ENCODE measurements at regions not wholly inside any gene's neighbourhood (a gene's known extent, or its start where the extent isn't known, plus 50 kb on each side); places are given as distances from the start of the nearest gene placed in this dataset.

DNA sequence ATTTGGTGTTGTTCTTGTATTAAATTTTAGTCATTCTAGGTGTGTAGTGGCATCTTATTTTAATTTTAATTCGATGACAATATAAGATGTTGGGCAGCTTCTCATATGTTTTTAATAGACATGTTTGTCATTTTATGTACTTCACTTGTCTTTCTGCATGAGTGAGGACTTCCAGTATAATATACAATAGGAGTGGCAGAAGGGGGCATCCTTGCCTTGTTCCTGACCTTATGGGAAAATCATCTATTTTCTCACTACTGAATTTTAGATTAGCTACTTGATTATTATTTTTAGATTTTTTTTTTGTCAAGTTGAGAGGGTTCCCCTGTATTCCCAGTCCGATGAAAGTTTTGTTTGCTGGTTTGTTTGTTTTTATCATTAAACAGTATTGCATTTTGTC is 495.2 kb upstream of the GRM3 start:
- no peak overlapping the region for H3K27ac Mint-ChIP-seq
- peaks cover 20% of the 10 kb centered on the region for H3K9me3 Mint-ChIP-seq
- no peak for DNase-seq
- ChIA-PET POLR2A (no interaction called here), CTCF (no interaction called here)
- H3K4me3 ChIP-seq (ENCODE audit: low read length): no peak overlapping the region
- no peaks in the 10 kb centered on the region for H3K27me3 Mint-ChIP-seq
- H3K4me3 Mint-ChIP-seq: no peak overlapping the region
- no peaks in the 10 kb centered on the region for H3K4me1 Mint-ChIP-seq (ENCODE audit: low read depth)
- peaks cover 3 to 4% of the 10 kb centered on the region in 2 experiments for H3K9me3 ChIP-seq (ENCODE audit: control insufficient read depth in 1 of 2, insufficient read depth in 1 of 2, low read length in 2 of 2)
- TF ChIP-seq, protein P1, sequence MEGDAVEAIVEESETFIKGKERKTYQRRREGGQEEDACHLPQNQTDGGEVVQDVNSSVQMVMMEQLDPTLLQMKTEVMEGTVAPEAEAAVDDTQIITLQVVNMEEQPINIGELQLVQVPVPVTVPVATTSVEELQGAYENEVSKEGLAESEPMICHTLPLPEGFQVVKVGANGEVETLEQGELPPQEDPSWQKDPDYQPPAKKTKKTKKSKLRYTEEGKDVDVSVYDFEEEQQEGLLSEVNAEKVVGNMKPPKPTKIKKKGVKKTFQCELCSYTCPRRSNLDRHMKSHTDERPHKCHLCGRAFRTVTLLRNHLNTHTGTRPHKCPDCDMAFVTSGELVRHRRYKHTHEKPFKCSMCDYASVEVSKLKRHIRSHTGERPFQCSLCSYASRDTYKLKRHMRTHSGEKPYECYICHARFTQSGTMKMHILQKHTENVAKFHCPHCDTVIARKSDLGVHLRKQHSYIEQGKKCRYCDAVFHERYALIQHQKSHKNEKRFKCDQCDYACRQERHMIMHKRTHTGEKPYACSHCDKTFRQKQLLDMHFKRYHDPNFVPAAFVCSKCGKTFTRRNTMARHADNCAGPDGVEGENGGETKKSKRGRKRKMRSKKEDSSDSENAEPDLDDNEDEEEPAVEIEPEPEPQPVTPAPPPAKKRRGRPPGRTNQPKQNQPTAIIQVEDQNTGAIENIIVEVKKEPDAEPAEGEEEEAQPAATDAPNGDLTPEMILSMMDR (IDR thresholded peaks at IDR 0.05): no peak
- H3K27me3 ChIP-seq (ENCODE audit: control insufficient read depth in 1 of 2, insufficient read depth in 2 of 2, low read length in 2 of 2): no peaks in the 10 kb centered on the region
- intact Hi-C loops (cut with DNase I, micrococcal nuclease): no loop called here
- no peak overlapping the region for H3K27ac ChIP-seq (ENCODE audit: low read depth in 1 of 2, low read length in 2 of 2)
- H3K36me3 Mint-ChIP-seq (ENCODE audit: low read depth): no peaks in the 10 kb centered on the region
- ATAC-seq (ENCODE audit: poor library complexity): no peak
- no peaks in the 10 kb centered on the region for H3K4me1 ChIP-seq (ENCODE audit: insufficient read depth, low read length)
- H3K36me3 ChIP-seq (ENCODE audit: insufficient read depth, low read length): no peaks in the 10 kb centered on the region

DNA sequence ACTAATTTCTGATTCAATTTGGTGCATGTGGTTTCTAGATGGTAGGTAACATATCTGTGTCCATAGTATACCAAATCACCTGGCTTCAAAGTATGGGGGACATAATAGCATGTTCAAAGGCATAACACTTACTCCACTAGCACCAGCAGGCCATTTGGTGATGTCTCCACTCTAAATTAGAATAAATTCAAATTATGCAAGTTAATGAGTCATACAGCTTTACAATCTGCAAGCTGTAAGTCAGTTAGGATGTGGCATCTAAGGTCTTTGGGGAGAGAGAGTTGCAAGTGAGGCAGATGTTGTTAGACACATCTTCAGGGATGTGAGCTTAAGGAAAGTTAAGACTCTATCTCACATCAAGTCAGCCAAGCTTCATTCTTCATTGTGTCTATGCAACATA is 506.4 kb upstream of the GRM3 start:
- TF ChIP-seq, protein P1 (IDR thresholded peaks at IDR 0.05): no peak
- no peak for ATAC-seq (ENCODE audit: poor library complexity)

DNA sequence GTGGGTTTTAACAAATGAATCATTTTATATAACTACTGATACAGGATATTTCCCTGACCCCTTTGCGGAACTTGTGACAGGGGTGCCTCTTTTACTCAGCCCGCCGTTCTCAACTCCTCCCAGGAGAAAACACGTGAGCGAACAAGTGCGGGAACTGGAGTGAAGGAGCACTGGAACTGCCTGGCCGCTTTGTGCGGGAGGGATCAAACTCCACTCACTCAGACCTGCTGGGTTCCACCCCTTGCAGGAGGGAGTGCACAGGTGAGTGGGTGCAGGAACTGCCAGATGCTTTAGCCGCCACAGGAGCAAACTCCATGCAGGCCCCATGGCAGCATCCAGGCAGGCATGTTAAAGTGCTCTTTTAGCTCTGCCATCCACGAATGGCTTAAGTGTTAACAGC is 513.4 kb upstream of the GRM3 start:
- no peak overlapping the region for H3K4me3 Mint-ChIP-seq
- H3K36me3 ChIP-seq (ENCODE audit: insufficient read depth, low read length): no peaks in the 10 kb centered on the region
- no peak overlapping the region for H3K27ac ChIP-seq (ENCODE audit: low read depth in 1 of 2, low read length in 2 of 2)
- CTCF ChIA-PET: no interaction called here
- no peak overlapping the region for H3K4me3 ChIP-seq (ENCODE audit: low read length)
- POLR2A ChIA-PET: no interaction called here
- H3K27me3 Mint-ChIP-seq: no peaks in the 10 kb centered on the region
- no peaks in the 10 kb centered on the region for H3K36me3 Mint-ChIP-seq (ENCODE audit: low read depth)
- H3K4me1 Mint-ChIP-seq (ENCODE audit: low read depth): no peaks in the 10 kb centered on the region
- TF ChIP-seq, protein P1 (IDR thresholded peaks at IDR 0.05): no peak
- peaks cover 24% of the 10 kb centered on the region for H3K9me3 Mint-ChIP-seq
- H3K27ac Mint-ChIP-seq: no peak overlapping the region
- no peaks in the 10 kb centered on the region for H3K4me1 ChIP-seq (ENCODE audit: insufficient read depth, low read length)
- intact Hi-C loops (cut with DNase I, micrococcal nuclease): no loop called here
- no peaks in the 10 kb centered on the region for H3K27me3 ChIP-seq (ENCODE audit: control insufficient read depth in 1 of 2, insufficient read depth in 2 of 2, low read length in 2 of 2)
- ATAC-seq (ENCODE audit: poor library complexity) (no peak), DNase-seq (no peak)
- H3K9me3 ChIP-seq (ENCODE audit: control insufficient read depth in 1 of 2, insufficient read depth in 1 of 2, low read length in 2 of 2): peaks cover 0 to 10% of the 10 kb centered on the region in 2 experiments

More for the DNA sequence above, 506.4 kb upstream of the GRM3 start:
- ChIA-PET CTCF (no interaction called here), POLR2A (no interaction called here)
- H3K9me3 Mint-ChIP-seq: peaks cover 2% of the 10 kb centered on the region
- H3K27ac ChIP-seq (ENCODE audit: low read depth in 1 of 2, low read length in 2 of 2): no peak overlapping the region
- H3K27me3 ChIP-seq (ENCODE audit: control insufficient read depth in 1 of 2, insufficient read depth in 2 of 2, low read length in 2 of 2): no peaks in the 10 kb centered on the region
- H3K36me3 ChIP-seq (ENCODE audit: insufficient read depth, low read length): no peaks in the 10 kb centered on the region
- H3K4me1 Mint-ChIP-seq (ENCODE audit: low read depth): no peaks in the 10 kb centered on the region
- no peaks in the 10 kb centered on the region for H3K9me3 ChIP-seq (ENCODE audit: control insufficient read depth in 1 of 2, insufficient read depth in 1 of 2, low read length in 2 of 2)
- H3K27me3 Mint-ChIP-seq: no peaks in the 10 kb centered on the region
- intact Hi-C loops (cut with DNase I, micrococcal nuclease): no loop called here
- DNase-seq: no peak
- no peak overlapping the region for H3K4me3 ChIP-seq (ENCODE audit: low read length)
- no peaks in the 10 kb centered on the region for H3K36me3 Mint-ChIP-seq (ENCODE audit: low read depth)
- no peak overlapping the region for H3K4me3 Mint-ChIP-seq
- H3K4me1 ChIP-seq (ENCODE audit: insufficient read depth, low read length): no peaks in the 10 kb centered on the region
- no peak overlapping the region for H3K27ac Mint-ChIP-seq

Data from CD4-positive, alpha-beta T cell (primary cell).